ENCODE measurements at regions not wholly inside any gene's neighbourhood (a gene's known extent, or its start where the extent isn't known, plus 50 kb on each side); places are given as distances from the start of the nearest gene placed in this dataset.

GRCh38 chr13:50104493-50104892 is 89.2 kb downstream of the KCNRG start:
- no peak for DNase-seq (ENCODE audit: low spot score)

- DNase-seq (ENCODE audit: low spot score), result no peak
These were observed 91.3 kb downstream of the KCNRG start for GRCh38 chr13:50106559-50106958.

DNA sequence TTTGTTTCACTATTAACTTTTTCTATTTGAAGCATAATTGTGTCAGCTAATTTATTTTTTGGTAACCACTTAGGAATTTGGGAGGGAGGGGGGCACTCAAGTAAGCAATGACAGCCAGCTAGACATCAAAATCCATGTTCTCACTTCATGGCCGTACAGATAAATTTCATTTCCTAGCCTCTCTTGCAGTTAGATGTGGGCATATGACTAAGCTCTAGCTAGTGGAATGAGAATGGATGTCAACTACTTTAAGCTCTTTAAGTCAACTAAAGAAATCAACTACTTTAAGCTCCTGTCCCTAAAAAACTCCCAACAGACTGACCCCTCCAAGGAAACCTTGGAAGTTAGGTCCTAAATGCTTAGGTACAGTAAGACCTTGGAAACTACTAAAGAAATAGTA is 92.0 kb downstream of the KCNRG start:
- DNase-seq (ENCODE audit: low spot score), result no peak

GRCh38 chr13:50114961-50115360 is 99.7 kb downstream of the KCNRG start:
- DNase-seq (ENCODE audit: low spot score), result no peak

DNA sequence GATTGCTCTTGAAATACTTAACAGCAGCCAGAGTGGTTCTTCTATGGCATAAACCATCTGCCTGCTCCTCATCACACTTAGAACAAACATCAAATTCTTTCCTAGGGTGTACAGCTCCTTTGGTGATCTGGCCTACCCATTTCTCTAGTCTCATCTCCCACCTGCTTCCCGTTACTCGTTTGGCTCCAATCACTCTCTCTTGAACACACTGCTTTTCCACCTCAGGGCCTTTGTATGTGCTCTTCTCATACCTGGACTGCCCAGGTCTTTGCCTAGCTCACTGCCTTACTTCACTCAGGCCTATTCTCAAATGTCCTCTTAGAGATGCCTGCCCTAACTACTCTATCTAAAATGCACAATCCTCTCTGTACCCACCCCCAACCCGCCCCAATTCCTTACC is 100.5 kb downstream of the KCNRG start:
- DNase-seq (ENCODE audit: low spot score), result no peak

GRCh38 chr13:50116430-50116973 is 101.3 kb downstream of the KCNRG start:
- DNase-seq (ENCODE audit: low spot score), result no peak

- no peak for DNase-seq (ENCODE audit: low spot score)
These were observed 104.3 kb downstream of the KCNRG start for GRCh38 chr13:50119591-50119990.

DNA sequence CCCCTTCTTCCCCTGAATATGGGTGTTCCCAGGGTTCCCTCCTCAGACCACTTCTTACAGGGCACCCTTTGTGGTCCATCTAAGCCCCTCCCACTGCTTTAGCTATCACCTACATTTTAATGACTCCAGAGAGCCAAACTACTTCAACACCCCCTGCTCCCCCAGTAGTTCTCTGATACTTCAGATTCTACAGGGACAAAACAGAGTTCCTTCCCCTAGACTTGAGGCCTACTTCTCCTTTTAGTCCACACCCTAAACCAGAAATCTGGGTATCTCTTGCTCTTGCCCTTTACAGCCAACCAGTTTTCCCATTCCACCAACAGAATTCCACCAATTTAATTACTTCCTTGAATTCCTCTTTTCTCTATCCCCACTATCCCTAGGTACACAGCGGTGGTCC is 107.2 kb downstream of the KCNRG start:
- no peak for DNase-seq (ENCODE audit: low spot score)

GRCh38 chr13:50123002-50123401 is 107.8 kb downstream of the KCNRG start:
- DNase-seq (ENCODE audit: low spot score), result no peak

DNA sequence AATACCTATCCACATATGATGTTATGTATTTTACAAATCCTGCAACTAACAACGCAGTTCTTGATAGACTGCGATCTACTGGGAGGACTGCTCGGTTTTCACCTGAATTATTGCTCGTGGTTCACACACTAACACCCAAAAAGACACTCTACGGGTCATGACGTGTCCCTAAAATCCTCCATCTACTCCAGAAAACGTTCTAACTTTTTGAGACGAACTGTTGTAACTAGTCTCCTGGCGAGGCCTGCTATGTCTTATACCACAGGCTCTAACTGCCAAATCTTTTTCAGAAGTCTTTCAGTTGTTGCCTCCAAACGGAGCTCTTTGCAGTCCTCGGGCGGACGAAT is 108.2 kb downstream of the KCNRG start:
- no peak for DNase-seq (ENCODE audit: low spot score)

- peak; percentile 71 for DNase-seq (ENCODE audit: low spot score)
These were observed 108.8 kb downstream of the KCNRG start for GRCh38 chr13:50123862-50124535.

GRCh38 chr13:50124536-50125303 is 109.5 kb downstream of the KCNRG start:
- peak; percentile 95 for DNase-seq (ENCODE audit: low spot score)

DNA sequence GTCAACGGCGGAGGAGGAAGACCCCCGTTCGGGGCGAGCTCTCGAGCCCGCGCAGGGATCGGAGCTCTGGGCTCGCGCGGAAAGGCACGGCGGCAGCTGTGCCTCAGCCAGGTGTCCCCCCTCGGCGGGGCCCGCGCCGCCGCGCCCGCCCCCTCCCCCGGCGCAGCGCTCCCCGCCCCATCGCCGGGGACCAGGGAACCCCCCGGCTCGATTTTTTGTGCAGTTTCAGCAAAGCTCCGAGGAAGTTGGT is 110.0 kb downstream of the KCNRG start:
- no peak for DNase-seq (ENCODE audit: low spot score)

DNA sequence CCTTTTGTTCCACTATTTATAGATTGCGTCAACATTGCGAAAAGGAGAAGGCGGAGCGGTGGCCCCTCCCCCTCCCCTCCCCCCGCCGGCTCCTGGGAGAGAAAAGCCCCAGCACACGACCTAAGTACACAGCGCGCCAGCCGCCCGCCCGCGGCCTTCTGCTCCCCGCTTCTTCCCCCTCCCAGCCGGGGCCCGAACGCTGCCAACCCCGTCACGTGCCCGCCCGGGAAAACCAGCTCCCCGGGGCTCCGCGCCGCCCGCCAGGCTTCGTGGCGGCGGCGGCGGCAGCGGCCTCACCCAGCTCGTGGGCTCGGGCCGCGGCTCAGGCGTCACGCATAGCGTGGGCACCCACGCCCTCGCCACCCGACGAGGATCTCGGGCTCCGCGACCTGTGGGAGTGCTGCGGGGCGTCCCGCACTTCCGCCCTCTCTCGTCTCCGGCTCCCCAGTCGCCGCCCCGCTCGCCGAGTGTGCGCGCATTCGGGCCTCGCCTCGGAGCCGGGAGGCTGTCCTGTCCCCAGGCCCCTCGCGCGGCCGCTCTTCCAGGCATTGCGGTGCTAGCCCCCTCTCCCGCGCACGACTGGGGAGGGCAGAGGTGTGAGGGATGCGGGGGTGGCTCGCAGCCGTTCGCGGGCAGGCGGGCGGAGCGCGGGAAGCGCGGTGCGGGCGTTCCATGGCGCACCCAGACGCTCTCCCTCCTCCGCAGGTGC is 110.5 kb downstream of the KCNRG start:
- peak; percentile 90 for DNase-seq (ENCODE audit: low spot score)

DNA sequence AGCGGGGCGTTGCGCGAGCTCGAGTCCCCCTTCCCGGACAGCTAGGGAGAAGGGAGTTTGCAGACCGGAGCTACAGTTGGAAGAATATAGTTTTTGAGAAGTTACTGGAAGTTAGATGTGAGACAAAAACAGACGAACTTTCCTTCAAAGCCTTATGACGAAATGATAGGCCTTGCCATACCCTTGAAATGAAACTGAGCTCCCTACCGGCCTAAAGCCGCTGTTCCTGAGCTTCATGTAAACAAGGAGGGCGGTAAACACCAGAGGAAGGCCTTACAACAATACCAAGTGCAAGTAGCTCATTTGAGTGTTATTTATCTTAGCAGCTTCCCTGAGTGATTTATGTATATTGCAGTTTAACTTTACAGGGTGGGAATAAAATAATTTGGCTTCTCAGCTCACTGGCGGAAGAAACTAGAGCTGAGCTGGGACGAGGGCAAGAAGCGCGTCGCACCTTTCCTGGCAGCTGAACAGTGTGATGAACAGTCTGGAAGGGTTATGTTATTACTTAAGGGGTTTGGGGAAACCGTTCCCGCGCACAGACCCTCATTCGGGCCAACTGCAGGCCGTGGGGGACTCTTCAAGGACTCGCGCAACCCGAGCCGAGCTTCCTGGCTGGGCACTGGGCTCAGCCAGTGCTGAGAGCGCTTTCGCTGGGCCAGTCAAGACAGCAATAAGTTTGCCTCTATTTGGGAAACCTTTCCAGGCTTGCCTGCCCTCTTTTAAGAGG is 111.2 kb downstream of the KCNRG start:
- DNase-seq (ENCODE audit: low spot score), result no peak

DNA sequence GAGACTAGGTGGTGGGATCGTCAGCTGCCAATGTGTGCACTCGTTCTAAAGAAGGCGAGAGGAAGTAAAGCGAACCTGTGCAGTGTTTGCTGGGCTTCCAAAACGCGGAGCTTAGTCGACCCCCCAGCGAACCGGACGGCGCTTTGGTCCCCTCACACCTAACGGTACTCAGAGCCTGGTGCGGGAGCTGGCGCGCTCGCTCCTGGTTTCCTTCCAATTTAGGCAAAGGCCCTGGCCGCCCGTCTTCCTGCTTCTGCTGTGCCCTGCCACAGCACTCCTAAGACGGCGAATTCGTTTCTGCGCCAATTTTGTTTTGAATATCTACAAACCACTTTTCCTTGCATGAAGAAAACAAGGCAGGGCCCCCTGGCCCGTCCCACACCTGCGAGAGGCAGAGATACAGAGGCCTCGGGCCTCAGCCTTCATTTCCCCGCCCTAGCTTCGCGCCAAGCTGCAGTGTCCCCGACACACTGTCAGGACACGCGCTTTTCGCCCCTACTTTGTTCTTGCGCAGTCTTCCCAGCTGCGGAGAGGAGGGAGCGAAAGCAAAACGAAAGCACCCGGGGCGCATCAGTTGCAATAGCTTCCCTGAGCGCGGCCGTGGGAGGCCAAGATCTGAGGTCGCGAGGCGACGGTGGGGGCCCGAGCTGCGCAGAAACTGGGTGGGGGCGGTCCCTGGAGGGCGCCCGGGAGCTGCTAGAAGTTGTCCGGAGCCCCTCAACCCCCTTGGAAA is 111.9 kb downstream of the KCNRG start:
- no peak for DNase-seq (ENCODE audit: low spot score)

DNA sequence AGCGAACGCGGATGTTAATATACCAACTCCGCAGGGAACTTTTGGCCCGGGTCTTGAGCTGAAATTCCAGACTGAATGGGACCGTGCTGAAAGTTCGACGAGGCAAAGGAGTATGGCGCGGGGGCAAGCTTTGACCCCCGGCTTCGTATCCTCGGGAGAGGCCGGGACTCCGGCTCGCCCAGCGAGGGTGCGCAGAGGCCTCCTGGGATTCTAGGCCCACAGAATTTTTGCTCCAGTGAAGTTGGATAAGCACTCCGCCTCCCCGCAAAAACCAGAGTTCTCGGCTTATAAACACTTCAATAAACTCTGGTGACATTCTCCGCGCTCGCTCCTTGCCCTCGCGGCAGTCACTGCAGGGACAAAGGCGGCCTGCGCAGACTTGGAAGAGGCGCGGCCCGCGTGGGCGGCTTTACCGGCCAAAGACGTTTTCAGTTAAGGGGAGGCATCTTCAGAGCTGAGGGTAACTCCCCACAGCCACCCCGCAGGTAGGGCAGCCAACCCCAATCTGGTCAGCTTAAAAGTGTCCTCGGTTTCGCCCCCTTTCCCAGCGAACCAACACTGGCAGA is 112.6 kb downstream of the KCNRG start:
- DNase-seq (ENCODE audit: low spot score), result no peak

DNA sequence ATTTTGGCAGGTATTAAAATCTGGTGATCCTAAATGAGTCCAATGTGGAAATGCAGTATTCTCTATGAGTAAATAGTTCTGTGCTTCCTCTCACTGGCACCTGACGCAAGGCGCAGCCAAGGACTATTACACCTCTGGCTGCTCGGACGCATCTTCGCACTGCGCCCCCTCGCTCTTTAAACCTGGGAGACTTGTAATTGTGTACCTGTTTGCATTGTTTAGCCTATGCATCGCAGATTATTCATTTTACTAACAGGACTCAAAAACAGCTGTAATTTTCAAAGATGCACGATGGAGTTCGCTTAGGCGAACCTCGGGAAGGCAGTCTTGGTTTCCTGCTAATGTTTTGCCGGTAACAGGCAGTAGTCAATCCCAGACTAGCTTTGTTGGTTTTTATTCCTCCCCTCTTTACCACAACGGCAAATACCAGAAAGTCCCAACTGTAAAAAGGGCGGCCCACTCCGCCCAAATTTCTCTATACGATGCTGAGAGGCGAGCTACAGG is 113.2 kb downstream of the KCNRG start:
- no peak for DNase-seq (ENCODE audit: low spot score)

DNA sequence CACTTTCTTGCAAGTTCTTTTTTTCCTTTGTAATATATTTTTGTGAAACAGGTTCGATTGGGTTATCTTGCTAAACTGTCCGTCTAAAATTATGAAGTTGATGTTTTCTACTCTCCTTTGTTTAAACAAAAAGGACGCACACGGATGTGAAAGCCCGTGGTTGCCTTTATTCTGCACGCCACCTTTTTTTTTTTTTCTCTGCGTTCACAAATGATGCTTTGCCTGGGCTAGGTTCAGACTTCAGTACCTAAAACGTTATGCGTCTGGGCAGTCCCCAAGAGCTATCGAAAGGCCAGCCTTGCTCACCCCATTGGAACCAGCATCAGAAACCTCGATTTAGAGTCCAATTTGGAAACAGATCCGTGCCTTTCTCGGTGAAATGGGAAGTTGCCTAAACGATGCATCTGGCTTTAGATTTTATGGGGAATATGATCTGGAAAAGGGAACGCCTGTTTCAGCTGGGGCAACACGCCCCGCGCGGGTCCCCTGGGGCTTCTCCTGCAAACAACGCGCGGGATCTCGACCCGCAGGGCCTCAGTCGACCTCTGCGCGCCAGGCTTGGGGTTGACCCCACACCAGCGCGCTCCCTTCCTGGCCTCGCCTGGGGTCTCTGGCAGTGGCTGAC is 113.9 kb downstream of the KCNRG start:
- DNase-seq (ENCODE audit: low spot score), result no peak

DNA sequence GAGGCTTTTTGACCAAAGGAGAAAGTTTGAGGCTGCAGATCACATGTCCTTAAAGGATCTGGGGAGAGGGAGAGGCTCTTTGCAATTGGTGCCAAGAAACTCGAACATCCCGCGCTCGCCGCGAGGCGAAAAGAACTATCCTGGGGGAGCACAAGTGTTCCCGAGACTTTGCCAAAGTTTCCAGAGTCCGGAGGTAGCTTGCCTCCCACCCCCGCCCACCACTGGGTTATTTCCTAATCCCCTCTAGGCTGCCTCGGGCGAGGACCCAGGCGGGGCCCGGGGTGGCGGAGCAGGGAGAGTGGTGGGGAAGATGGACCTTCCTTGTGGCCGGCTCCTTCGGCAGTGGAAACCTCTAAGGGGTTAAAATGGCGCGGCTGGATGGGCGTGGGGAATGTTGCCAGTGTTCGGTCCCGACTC is 114.5 kb downstream of the KCNRG start:
- DNase-seq (ENCODE audit: low spot score), result no peak
